Endothelial cell (in vitro differentiated cells): ENCODE measurements at regions not wholly inside any gene's neighbourhood (a gene's known extent, or its start where the extent isn't known, plus 50 kb on each side); places are given as distances from the start of the nearest gene placed in this dataset.

ENCODE experiments used
- DNase-seq: peaks from one replicate; pipeline ENCODE4 v3.0.0; 2021; ENCODE audit warnings: low spot score
- H3K27ac Mint-ChIP-seq: one replicate; pipeline ENCODE4 v1.8.0; 2021; ENCODE audit warnings: mixed read lengths, inconsistent platforms; ENCODE audit not compliant: unreplicated experiment
- H3K27me3 Mint-ChIP-seq: one replicate; pipeline ENCODE4 v1.8.0; 2021; ENCODE audit warnings: mild to moderate bottlenecking, moderate library complexity, mixed read lengths, inconsistent platforms; ENCODE audit not compliant: unreplicated experiment
- H3K36me3 Mint-ChIP-seq: one replicate; pipeline ENCODE4 v1.8.0; 2021; ENCODE audit warnings: mild to moderate bottlenecking, low read depth, mixed read lengths, inconsistent platforms; ENCODE audit not compliant: unreplicated experiment
- H3K4me1 Mint-ChIP-seq: one replicate; pipeline ENCODE4 v1.8.0; 2021; ENCODE audit warnings: mild to moderate bottlenecking, mixed read lengths, inconsistent platforms; ENCODE audit not compliant: unreplicated experiment
- H3K4me3 Mint-ChIP-seq: one replicate; pipeline ENCODE4 v1.8.0; 2021; ENCODE audit warnings: mild to moderate bottlenecking, mixed read lengths, inconsistent platforms; ENCODE audit not compliant: unreplicated experiment
- H3K9me3 Mint-ChIP-seq: one replicate; pipeline ENCODE4 v1.8.0; 2021; ENCODE audit warnings: mixed read lengths, inconsistent platforms; ENCODE audit not compliant: unreplicated experiment
- TF ChIP-seq, protein P1 (sequence below): fragments of 200-600 bp; sonication (generic); IDR thresholded peaks from one replicate; pipeline ENCODE4 v1.5.0; 2021; ENCODE audit warnings: antibody characterized with exemption; ENCODE audit not compliant: unreplicated experiment

DNA sequence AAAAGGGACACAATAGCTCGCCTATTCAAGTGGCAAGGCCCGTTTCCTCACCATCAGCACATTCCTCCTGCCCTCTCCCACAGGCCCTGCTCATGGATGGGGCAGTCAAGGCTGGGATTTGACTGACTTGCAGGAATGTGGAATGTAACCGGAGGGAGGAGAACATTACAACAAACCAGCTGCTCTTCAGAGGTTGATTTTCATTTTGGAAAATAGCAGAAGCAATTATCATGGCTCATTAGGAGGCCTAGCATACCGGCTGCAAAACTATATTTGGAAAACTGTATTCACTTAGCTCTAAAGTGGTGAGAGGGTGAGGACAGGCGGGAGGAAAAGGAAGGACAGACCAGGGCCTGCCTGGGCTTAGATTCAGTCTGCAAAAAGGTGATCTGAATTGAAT is 283.7 kb downstream of the CD83 start:
- H3K4me3 Mint-ChIP-seq: no peak overlapping the region
- H3K4me1 Mint-ChIP-seq: no peaks in the 10 kb centered on the region
- no peak for DNase-seq
- no peaks in the 10 kb centered on the region for H3K9me3 Mint-ChIP-seq
- TF ChIP-seq, protein P1, sequence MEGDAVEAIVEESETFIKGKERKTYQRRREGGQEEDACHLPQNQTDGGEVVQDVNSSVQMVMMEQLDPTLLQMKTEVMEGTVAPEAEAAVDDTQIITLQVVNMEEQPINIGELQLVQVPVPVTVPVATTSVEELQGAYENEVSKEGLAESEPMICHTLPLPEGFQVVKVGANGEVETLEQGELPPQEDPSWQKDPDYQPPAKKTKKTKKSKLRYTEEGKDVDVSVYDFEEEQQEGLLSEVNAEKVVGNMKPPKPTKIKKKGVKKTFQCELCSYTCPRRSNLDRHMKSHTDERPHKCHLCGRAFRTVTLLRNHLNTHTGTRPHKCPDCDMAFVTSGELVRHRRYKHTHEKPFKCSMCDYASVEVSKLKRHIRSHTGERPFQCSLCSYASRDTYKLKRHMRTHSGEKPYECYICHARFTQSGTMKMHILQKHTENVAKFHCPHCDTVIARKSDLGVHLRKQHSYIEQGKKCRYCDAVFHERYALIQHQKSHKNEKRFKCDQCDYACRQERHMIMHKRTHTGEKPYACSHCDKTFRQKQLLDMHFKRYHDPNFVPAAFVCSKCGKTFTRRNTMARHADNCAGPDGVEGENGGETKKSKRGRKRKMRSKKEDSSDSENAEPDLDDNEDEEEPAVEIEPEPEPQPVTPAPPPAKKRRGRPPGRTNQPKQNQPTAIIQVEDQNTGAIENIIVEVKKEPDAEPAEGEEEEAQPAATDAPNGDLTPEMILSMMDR: no peak
- H3K27ac Mint-ChIP-seq: no peak overlapping the region
- H3K36me3 Mint-ChIP-seq: no peaks in the 10 kb centered on the region
- H3K27me3 Mint-ChIP-seq: no peaks in the 10 kb centered on the region

DNA sequence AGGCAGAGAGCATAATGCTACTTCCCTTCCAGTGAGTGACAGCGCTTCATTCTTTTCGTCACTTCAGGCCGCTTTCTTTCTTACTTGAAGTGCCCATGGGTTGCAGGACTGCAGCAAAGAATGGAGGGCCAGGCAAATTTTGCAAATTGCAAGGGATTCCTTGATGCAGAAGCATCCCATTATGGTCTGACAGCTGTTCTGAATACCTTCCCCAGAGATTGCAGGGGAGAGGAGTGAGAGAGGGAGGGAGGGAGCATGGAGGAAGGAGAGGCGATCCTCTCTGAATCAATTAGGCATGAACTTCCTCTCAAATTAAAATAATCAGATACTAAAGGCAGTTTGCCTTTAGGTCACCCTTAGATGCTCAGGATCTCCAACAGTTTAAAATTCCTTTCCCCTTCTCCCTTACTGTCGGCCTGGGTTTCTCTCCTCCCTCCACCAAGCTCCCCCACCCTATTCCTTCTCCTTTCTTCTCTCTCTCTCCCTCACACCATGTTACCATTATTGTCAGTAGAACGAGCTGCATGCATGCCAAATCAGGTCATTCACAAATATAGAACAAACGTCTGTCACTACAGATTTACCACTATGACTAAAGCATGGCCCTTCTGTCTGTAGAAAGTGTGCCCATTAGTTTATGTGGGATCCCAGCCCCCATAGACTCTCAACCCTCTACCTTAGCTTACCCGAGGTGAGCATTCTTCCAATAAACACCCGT is 289.2 kb downstream of the CD83 start:
- Mint-ChIP-seq H3K4me1 (no peaks in the 10 kb centered on the region), H3K27ac (no peak overlapping the region), H3K27me3 (peaks cover 7% of the 10 kb centered on the region), H3K9me3 (no peaks in the 10 kb centered on the region), H3K4me3 (no peak overlapping the region), H3K36me3 (no peaks in the 10 kb centered on the region)
- no peak for DNase-seq
- TF ChIP-seq, protein P1: no peak

DNA sequence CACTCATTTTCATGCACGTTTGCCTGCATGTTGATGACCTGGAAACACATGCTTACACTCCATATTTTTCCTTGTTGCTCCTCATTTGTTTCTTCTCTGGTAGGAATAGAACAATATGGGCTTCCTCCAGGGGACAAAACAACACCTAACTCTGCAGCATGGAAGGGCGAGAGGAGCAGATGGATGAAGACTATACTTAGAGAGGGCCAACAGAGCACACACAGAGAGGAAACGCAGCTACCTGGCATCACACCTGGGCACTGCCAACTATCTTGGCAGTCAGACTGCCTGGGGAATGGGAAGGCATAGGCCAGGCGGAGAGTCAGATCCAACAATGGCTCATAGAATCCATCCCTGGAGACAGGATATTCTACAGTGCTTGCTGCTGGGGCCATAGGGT is 290.9 kb downstream of the CD83 start:
- Mint-ChIP-seq H3K4me1 (no peaks in the 10 kb centered on the region), H3K4me3 (no peak overlapping the region), H3K27me3 (peaks cover 7% of the 10 kb centered on the region), H3K9me3 (no peaks in the 10 kb centered on the region), H3K27ac (no peak overlapping the region), H3K36me3 (no peaks in the 10 kb centered on the region)
- TF ChIP-seq, protein P1: no peak
- no peak for DNase-seq

DNA sequence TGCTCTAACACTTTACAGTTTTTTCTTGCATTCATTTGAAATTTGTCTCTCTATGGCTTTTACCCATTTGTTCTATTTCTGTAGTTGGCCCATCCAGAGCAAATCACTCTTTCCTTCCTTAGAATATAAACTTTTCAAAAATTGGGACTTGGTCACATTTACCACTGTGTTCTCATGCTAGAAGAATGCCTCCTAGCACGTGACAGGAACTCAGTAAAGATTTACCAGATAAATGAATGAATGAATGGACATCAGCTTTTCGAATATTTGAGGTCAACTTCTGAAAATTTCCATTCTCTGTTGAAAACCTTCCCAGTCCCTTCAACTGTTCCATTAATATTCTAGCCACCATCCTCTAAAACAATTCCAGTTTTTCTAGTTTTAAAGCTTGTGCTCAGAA is 294.5 kb downstream of the CD83 start:
- H3K36me3 Mint-ChIP-seq: no peaks in the 10 kb centered on the region
- TF ChIP-seq, protein P1: no peak
- no peaks in the 10 kb centered on the region for H3K4me1 Mint-ChIP-seq
- H3K27me3 Mint-ChIP-seq: peaks cover 2% of the 10 kb centered on the region
- DNase-seq: no peak
- H3K27ac Mint-ChIP-seq: no peak overlapping the region
- H3K9me3 Mint-ChIP-seq: no peaks in the 10 kb centered on the region
- no peak overlapping the region for H3K4me3 Mint-ChIP-seq

DNA sequence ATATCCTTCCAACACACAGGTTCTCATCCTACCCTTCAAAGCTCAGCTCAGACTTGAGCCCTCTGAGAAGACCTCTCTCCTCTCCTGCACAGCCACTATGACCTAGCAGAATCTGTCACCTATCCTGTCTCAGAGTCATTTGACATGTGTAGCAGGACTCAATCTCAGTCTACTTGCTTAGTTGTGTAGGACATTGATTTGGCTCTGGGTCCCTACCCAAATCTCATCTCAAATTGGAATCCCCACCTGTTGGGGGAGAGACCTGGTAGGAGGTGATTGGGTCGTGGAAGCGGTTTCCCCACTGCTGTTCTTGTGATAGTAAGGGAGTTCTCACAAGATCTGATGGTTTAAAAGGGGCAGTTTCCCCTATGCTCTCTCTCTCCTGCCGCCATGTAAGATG is 297.9 kb downstream of the CD83 start:
- TF ChIP-seq, protein P1: no peak
- Mint-ChIP-seq H3K9me3 (no peaks in the 10 kb centered on the region), H3K4me3 (no peak overlapping the region), H3K27me3 (no peaks in the 10 kb centered on the region), H3K36me3 (no peaks in the 10 kb centered on the region), H3K4me1 (no peaks in the 10 kb centered on the region), H3K27ac (no peak overlapping the region)
- no peak for DNase-seq
